ENCODE measurements at regions not wholly inside any gene's neighbourhood (a gene's known extent, or its start where the extent isn't known, plus 50 kb on each side); places are given as distances from the start of the nearest gene placed in this dataset.
"Not testable (repeated sequence)": the region's sequence is repeated elsewhere in the genome, so short reads cannot be mapped to it uniquely, and the experiment has no call there.

DNA sequence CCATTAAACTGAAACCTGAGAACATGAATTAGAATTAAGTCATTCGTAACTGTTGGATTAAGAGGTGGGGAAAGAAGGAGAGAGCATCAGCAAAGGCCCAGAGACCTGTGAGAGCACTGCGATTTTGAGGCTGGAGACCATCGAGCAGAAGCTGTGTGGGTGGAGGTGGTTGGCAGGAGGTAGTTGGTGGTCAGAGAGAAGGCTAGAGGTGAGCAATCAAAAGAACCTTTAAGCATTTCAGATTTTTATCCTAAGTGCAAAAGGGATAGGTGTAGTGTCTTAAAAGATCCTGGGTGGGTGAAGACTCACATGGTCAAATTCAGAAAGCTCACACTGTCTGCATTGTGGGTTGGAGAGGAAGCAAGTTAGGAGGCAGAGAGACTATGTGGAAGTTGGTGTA lies 65.1 kb upstream of the TEX264 start:
- Histone ChIP-seq H3K4me1 (peaks cover 0 to 19% (median 9%) of the 10 kb centered on the region in 4 donors), H3K4me3 (no peak overlapping the region), H3K27me3 (no peaks in the 10 kb centered on the region), H3K27ac (replicated peaks in 1 of 4) (no peak overlapping the region), H3K36me3 (peaks cover 0 to 6% (median 0%) of the 10 kb centered on the region in 4 donors), H3K9me3 (no peaks in the 10 kb centered on the region)
- TF ChIP-seq EP300 (IDR thresholded peaks at IDR 0.05) (no peak), POLR2AphosphoS5 (IDR thresholded peaks at IDR 0.05) (no peak), POLR2A (IDR thresholded peaks at IDR 0.05; ENCODE audit: low read depth) (no peak)
- TF ChIP-seq, protein P1, sequence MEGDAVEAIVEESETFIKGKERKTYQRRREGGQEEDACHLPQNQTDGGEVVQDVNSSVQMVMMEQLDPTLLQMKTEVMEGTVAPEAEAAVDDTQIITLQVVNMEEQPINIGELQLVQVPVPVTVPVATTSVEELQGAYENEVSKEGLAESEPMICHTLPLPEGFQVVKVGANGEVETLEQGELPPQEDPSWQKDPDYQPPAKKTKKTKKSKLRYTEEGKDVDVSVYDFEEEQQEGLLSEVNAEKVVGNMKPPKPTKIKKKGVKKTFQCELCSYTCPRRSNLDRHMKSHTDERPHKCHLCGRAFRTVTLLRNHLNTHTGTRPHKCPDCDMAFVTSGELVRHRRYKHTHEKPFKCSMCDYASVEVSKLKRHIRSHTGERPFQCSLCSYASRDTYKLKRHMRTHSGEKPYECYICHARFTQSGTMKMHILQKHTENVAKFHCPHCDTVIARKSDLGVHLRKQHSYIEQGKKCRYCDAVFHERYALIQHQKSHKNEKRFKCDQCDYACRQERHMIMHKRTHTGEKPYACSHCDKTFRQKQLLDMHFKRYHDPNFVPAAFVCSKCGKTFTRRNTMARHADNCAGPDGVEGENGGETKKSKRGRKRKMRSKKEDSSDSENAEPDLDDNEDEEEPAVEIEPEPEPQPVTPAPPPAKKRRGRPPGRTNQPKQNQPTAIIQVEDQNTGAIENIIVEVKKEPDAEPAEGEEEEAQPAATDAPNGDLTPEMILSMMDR (IDR thresholded peaks at IDR 0.05), result no peak
- no peak for DNase-seq (ENCODE audit: extremely low spot score)
- WGBS, result 93% methylated on average over 3 of the region's 3 CpGs
- intact Hi-C loops (cut with DNase I), result no loop called here

DNA sequence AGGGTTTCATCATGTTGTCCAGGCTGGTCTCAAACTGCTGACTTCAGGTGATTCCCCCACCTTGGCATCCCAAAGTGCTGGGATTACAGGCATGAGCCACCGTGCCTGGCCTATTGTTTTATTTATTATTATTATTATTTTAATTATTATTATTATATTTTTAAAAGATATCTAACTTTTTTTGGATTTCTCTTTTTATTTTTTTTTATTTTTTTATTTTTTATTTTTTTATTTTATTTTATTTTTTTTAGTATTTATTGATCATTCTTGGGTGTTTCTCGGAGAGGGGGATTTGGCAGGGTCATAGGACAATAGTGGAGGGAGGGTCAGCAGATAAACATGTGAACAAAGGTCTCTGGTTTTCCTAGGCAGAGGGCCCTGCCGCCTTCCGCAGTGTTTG lies 64.2 kb upstream of the TEX264 start:
- H3K9me3 ChIP-seq; H3K36me3 ChIP-seq; H3K4me3 ChIP-seq; intact Hi-C loops (cut with DNase I); H3K27ac ChIP-seq (replicated peaks in 1 of 4); DNase-seq (ENCODE audit: extremely low spot score); H3K27me3 ChIP-seq: not testable (repeated sequence)
- WGBS, result 83% methylated on average over 4 of the region's 4 CpGs
- peaks cover 0 to 19% (median 9%) of the 10 kb centered on the region in 4 donors for H3K4me1 ChIP-seq

DNA sequence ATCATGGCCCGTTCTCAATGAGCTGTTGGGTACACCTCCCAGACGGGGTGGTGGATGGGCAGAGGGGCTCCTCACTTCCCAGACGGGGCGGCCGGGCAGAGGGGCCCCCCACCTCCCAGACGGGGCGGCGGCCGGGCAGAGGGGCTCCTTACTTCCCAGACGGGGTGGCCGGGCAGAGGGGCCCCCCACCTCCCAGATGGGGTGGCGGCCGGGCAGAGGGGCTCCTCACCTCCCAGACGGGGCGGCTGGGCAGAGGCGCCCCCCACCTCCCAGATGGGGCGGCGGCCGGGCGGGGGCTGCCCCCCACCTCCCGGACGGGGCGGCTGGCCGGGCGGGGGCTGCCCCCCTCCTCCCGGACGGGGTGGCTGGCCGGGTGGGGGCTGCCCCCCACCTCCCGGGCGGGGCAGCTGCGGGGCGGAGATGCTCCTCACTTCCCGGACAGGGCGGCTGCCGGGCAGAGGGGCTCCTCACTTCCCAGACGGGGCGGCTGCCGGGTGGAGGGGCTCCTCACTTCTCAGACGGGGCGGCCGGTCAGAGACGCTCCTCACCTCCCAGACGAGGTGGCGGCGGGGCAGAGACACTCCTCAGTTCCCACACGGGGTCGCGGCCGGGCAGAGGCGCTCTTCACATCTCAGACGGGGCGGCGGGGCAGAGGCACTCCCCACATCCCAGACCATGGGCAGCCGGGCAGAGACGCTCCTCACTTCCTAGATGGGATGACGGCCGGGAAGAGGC lies 63.3 kb upstream of the TEX264 start:
- 96% methylated on average over 33 of the region's 57 CpGs for WGBS
- H3K36me3 ChIP-seq; intact Hi-C loops (cut with DNase I); DNase-seq (ENCODE audit: extremely low spot score); H3K4me3 ChIP-seq; H3K9me3 ChIP-seq; H3K27me3 ChIP-seq; H3K27ac ChIP-seq (replicated peaks in 1 of 4): not testable (repeated sequence)
- H3K4me1 ChIP-seq, result peaks cover 0 to 19% (median 9%) of the 10 kb centered on the region in 4 donors

DNA sequence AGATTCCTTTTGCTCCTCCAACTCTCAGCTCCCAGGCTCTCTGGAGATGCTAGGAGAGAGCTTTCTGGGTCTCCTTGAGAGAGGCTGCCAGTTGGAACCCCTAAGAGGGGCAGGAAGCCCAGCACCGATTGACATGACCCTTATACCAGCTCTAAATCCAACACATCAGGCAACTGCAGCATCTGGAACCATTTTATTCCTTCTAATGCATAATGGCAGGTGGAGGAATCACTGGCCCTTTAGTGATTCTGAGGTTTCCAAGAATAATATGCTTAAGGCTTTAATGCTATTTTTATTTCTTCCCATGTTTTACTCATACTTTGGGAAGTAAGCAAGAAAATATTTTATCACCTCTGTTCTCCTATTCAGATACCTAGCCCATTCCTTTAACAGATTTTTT lies 60.3 kb upstream of the TEX264 start:
- no peak for TF ChIP-seq POLR2A (IDR thresholded peaks at IDR 0.05; ENCODE audit: low read depth)
- TF ChIP-seq, protein P1 (IDR thresholded peaks at IDR 0.05), result no peak
- no peak for TF ChIP-seq POLR2AphosphoS5 (IDR thresholded peaks at IDR 0.05)
- no peak for TF ChIP-seq EP300 (IDR thresholded peaks at IDR 0.05)
- Histone ChIP-seq H3K36me3 (peaks cover 0 to 6% (median 0%) of the 10 kb centered on the region in 4 donors), H3K9me3 (no peaks in the 10 kb centered on the region), H3K4me3 (no peak overlapping the region), H3K4me1 (peaks cover 0 to 19% (median 9%) of the 10 kb centered on the region in 4 donors), H3K27me3 (no peaks in the 10 kb centered on the region), H3K27ac (replicated peaks in 1 of 4) (no peak overlapping the region)
- WGBS, result 68% methylated on average over 1 of the region's 1 CpG
- no peak for DNase-seq (ENCODE audit: extremely low spot score)
- intact Hi-C loops (cut with DNase I), result no loop called here

DNA sequence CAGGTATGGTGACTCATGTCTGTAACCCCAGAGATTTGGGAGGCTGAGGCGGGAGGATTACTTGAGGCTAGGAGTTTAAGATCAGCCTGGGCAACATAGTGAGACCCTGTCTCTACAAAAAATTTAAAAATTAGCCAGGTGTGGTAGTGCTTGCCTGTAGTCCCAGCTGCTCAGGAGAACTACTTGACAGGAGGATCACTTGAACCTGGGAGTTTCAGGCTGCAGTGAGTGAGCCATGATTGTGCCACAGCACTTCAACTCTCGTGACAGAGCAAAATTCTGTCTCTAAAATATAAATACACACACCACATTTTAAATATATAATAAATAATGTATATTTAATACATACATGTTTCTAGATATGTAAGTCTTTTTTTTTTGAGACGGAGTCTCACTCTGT lies 53.5 kb upstream of the TEX264 start:
- Histone ChIP-seq H3K4me3 (no peak overlapping the region), H3K9me3 (no peaks in the 10 kb centered on the region), H3K27ac (replicated peaks in 1 of 4) (no peak overlapping the region), H3K36me3 (no peaks in the 10 kb centered on the region), H3K4me1 (peaks cover 27 to 61% (median 51%) of the 10 kb centered on the region in 4 donors), H3K27me3 (no peaks in the 10 kb centered on the region)
- intact Hi-C loops (cut with DNase I), result no loop called here
- no peak for DNase-seq (ENCODE audit: extremely low spot score)
- TF ChIP-seq EP300 (IDR thresholded peaks at IDR 0.05) (no peak), POLR2A (IDR thresholded peaks at IDR 0.05; ENCODE audit: low read depth) (no peak), POLR2AphosphoS5 (IDR thresholded peaks at IDR 0.05) (no peak)
- TF ChIP-seq, protein P1 (IDR thresholded peaks at IDR 0.05), result no peak
- 92% methylated on average over 3 of the region's 3 CpGs for WGBS

DNA sequence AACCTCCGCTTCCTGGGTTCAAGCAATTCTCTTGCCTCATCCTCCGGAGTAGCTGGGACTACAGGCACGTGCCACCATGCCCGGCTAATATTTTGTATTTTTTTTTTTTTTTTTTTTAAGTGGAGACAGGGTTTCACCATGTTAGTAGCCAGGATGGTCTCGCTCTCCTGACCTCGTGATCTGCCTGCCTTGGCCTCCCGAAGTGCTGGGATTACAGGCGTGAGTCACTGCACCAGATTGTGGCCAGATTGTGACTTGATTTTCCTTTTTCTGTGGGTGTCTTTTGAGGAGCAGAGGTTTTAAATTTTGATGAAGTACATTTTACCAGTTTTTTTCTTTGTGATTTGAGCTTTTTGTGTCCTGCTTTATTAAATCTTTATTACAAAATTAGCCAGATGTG lies 53.0 kb upstream of the TEX264 start:
- 84% methylated on average over 8 of the region's 8 CpGs for WGBS
- intact Hi-C loops (cut with DNase I); H3K27me3 ChIP-seq; H3K4me3 ChIP-seq; DNase-seq (ENCODE audit: extremely low spot score); H3K36me3 ChIP-seq; H3K9me3 ChIP-seq: not testable (repeated sequence)
- Histone ChIP-seq H3K27ac (replicated peaks in 1 of 4) (peak overlapping the region in 3 of 4 donors; percentile 34 to 72 (median 70)), H3K4me1 (peaks cover 31 to 65% (median 56%) of the 10 kb centered on the region in 4 donors)

Measured in esophagus muscularis mucosa (tissue), 4 donors.